ENCODE measurements at regions not wholly inside any gene's neighbourhood (a gene's known extent, or its start where the extent isn't known, plus 50 kb on each side); places are given as distances from the start of the nearest gene placed in this dataset.

- Histone ChIP-seq H3K27me3 (ENCODE audit: control insufficient read depth, insufficient read depth, low read length) (no peaks in the 10 kb centered on the region), H3K4me1 (ENCODE audit: control insufficient read depth, insufficient read depth, low read length) (no peaks in the 10 kb centered on the region), H3K4me3 (ENCODE audit: low read length) (no peak overlapping the region), H3K9me3 (ENCODE audit: control insufficient read depth, insufficient read depth, low read length) (no peaks in the 10 kb centered on the region), H3K27ac (ENCODE audit: low read length) (no peak overlapping the region), H3K36me3 (ENCODE audit: control insufficient read depth, insufficient read depth, low read length) (no peaks in the 10 kb centered on the region)
- no peaks in the 10 kb centered on the region for H3K9me3 Mint-ChIP-seq
- no peak overlapping the region for H3K4me3 Mint-ChIP-seq
- H3K36me3 Mint-ChIP-seq, result no peaks in the 10 kb centered on the region
- no peaks in the 10 kb centered on the region for H3K4me1 Mint-ChIP-seq
- peaks cover 11 to 16% of the 10 kb centered on the region in 2 donors for H3K27me3 Mint-ChIP-seq (ENCODE audit: low read depth in 2 of 2)
- intact Hi-C loops (cut with micrococcal nuclease), result no loop called here
- H3K27ac Mint-ChIP-seq, result no peak overlapping the region
- TF ChIP-seq, protein P1, sequence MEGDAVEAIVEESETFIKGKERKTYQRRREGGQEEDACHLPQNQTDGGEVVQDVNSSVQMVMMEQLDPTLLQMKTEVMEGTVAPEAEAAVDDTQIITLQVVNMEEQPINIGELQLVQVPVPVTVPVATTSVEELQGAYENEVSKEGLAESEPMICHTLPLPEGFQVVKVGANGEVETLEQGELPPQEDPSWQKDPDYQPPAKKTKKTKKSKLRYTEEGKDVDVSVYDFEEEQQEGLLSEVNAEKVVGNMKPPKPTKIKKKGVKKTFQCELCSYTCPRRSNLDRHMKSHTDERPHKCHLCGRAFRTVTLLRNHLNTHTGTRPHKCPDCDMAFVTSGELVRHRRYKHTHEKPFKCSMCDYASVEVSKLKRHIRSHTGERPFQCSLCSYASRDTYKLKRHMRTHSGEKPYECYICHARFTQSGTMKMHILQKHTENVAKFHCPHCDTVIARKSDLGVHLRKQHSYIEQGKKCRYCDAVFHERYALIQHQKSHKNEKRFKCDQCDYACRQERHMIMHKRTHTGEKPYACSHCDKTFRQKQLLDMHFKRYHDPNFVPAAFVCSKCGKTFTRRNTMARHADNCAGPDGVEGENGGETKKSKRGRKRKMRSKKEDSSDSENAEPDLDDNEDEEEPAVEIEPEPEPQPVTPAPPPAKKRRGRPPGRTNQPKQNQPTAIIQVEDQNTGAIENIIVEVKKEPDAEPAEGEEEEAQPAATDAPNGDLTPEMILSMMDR (IDR thresholded peaks at IDR 0.05), result no peak
- ATAC-seq, result no peak
- 68% methylated on average over 2 of the region's 2 CpGs for WGBS (ENCODE audit: insufficient coverage)
- DNase-seq, result no peak
Observed at GRCh38 chr11:115632061-115632460, 127.8 kb upstream of the CADM1 start.

DNA sequence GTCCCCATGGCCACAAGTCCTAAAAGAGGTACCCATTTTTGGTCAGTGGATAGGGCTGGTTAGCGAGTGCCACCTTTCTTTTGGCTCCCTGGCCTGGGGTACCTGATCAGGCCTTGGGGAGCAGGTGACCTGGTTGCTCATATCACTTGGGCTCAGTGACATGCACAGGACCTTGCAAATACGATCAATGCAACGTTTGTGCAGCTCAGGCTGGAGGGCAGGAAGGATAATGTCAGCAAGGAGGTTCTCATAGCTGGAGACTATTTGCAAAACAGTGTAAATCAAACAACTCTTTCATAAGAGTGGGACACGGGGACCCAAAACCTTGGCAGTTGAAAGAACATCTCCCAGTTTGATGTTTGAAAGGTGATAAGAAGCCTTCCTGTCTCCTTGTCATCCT is 127.4 kb upstream of the CADM1 start:
- H3K4me3 Mint-ChIP-seq, result no peak overlapping the region
- peaks cover 11 to 16% of the 10 kb centered on the region in 2 donors for H3K27me3 Mint-ChIP-seq (ENCODE audit: low read depth in 2 of 2)
- H3K36me3 Mint-ChIP-seq, result no peaks in the 10 kb centered on the region
- no peaks in the 10 kb centered on the region for H3K36me3 ChIP-seq (ENCODE audit: control insufficient read depth, insufficient read depth, low read length)
- H3K9me3 ChIP-seq (ENCODE audit: control insufficient read depth, insufficient read depth, low read length), result no peaks in the 10 kb centered on the region
- 71% methylated on average over 3 of the region's 4 CpGs for WGBS (ENCODE audit: insufficient coverage)
- no peak overlapping the region for H3K27ac Mint-ChIP-seq
- no peak overlapping the region for H3K4me3 ChIP-seq (ENCODE audit: low read length)
- no peaks in the 10 kb centered on the region for H3K4me1 Mint-ChIP-seq
- ATAC-seq (no peak), DNase-seq (no peak)
- H3K4me1 ChIP-seq (ENCODE audit: control insufficient read depth, insufficient read depth, low read length), result no peaks in the 10 kb centered on the region
- no peaks in the 10 kb centered on the region for H3K9me3 Mint-ChIP-seq
- H3K27ac ChIP-seq (ENCODE audit: low read length), result no peak overlapping the region
- intact Hi-C loops (cut with micrococcal nuclease), result no loop called here
- H3K27me3 ChIP-seq (ENCODE audit: control insufficient read depth, insufficient read depth, low read length), result no peaks in the 10 kb centered on the region
- TF ChIP-seq, protein P1 (IDR thresholded peaks at IDR 0.05), result no peak

GRCh38 chr11:115630214-115630613 is 126.0 kb upstream of the CADM1 start:
- Mint-ChIP-seq H3K9me3 (no peaks in the 10 kb centered on the region), H3K27me3 (ENCODE audit: low read depth in 2 of 2) (peaks cover 8 to 11% of the 10 kb centered on the region in 2 donors), H3K4me3 (no peak overlapping the region), H3K4me1 (no peaks in the 10 kb centered on the region), H3K36me3 (no peaks in the 10 kb centered on the region), H3K27ac (no peak overlapping the region)
- TF ChIP-seq, protein P1 (IDR thresholded peaks at IDR 0.05), result no peak
- ATAC-seq, result no peak
- intact Hi-C loops (cut with micrococcal nuclease), result no loop called here
- Histone ChIP-seq H3K27ac (ENCODE audit: low read length) (no peak overlapping the region), H3K9me3 (ENCODE audit: control insufficient read depth, insufficient read depth, low read length) (no peaks in the 10 kb centered on the region), H3K4me3 (ENCODE audit: low read length) (no peak overlapping the region), H3K4me1 (ENCODE audit: control insufficient read depth, insufficient read depth, low read length) (no peaks in the 10 kb centered on the region), H3K27me3 (ENCODE audit: control insufficient read depth, insufficient read depth, low read length) (no peaks in the 10 kb centered on the region), H3K36me3 (ENCODE audit: control insufficient read depth, insufficient read depth, low read length) (no peaks in the 10 kb centered on the region)
- DNase-seq, result no peak
- 58% methylated on average over 8 of the region's 8 CpGs for WGBS (ENCODE audit: insufficient coverage)

GRCh38 chr11:115629456-115630015 is 125.3 kb upstream of the CADM1 start:
- no peaks in the 10 kb centered on the region for H3K27me3 ChIP-seq (ENCODE audit: control insufficient read depth, insufficient read depth, low read length)
- peaks cover 8 to 11% of the 10 kb centered on the region in 2 donors for H3K27me3 Mint-ChIP-seq (ENCODE audit: low read depth in 2 of 2)
- no peak overlapping the region for H3K27ac Mint-ChIP-seq
- H3K9me3 Mint-ChIP-seq, result no peaks in the 10 kb centered on the region
- no peak overlapping the region for H3K27ac ChIP-seq (ENCODE audit: low read length)
- ATAC-seq, result no peak
- H3K4me1 Mint-ChIP-seq, result no peaks in the 10 kb centered on the region
- H3K4me3 ChIP-seq (ENCODE audit: low read length), result no peak overlapping the region
- intact Hi-C loops (cut with micrococcal nuclease), result no loop called here
- H3K9me3 ChIP-seq (ENCODE audit: control insufficient read depth, insufficient read depth, low read length), result no peaks in the 10 kb centered on the region
- no peaks in the 10 kb centered on the region for H3K4me1 ChIP-seq (ENCODE audit: control insufficient read depth, insufficient read depth, low read length)
- no peak for DNase-seq
- 86% methylated on average over 4 of the region's 5 CpGs for WGBS (ENCODE audit: insufficient coverage)
- H3K36me3 ChIP-seq (ENCODE audit: control insufficient read depth, insufficient read depth, low read length), result no peaks in the 10 kb centered on the region
- H3K36me3 Mint-ChIP-seq, result no peaks in the 10 kb centered on the region
- H3K4me3 Mint-ChIP-seq, result no peak overlapping the region
- TF ChIP-seq, protein P1 (IDR thresholded peaks at IDR 0.05), result no peak
